ENCODE measurements at regions not wholly inside any gene's neighbourhood (a gene's known extent, or its start where the extent isn't known, plus 50 kb on each side); places are given as distances from the start of the nearest gene placed in this dataset.

GRCh38 chr2:160694221-160694620 is 200.6 kb upstream of the RBMS1 start:
- TF ChIP-seq CTCF (IDR thresholded peaks at IDR 0.05) (no peak), POLR2AphosphoS5 (IDR thresholded peaks at IDR 0.05) (no peak), POLR2A (IDR thresholded peaks at IDR 0.05) (no peak)

Data from breast epithelium (tissue), 3 donors.